Upper lobe of left lung (tissue), 4 donors: ENCODE measurements at regions not wholly inside any gene's neighbourhood (a gene's known extent, or its start where the extent isn't known, plus 50 kb on each side); places are given as distances from the start of the nearest gene placed in this dataset.

Source experiments
- CTCF ChIP-seq, 6 experiments: fragments of 450-650 bp in 4 of 6; fragments of 200-600 bp in 2 of 6; sonication (generic) in 2 of 6; IDR thresholded peaks; one replicate each; pipeline ENCODE4 v1.5.1; 2016 to 2019; ENCODE audit warnings: antibody characterized with exemption in 6 of 6
- EP300 ChIP-seq, 4 donors: sonication (generic); formaldehyde crosslinking; IDR thresholded peaks; one replicate each; pipeline ENCODE4 v1.5.1; 2017; ENCODE audit warnings: antibody characterized with exemption in 4 of 4, control low read depth in 2 of 4
- POLR2A ChIP-seq, 4 donors: fragments of 450-650 bp; IDR thresholded peaks; one replicate each; pipeline ENCODE4 v1.5.1; 2016 to 2017; ENCODE audit warnings: antibody characterized with exemption in 4 of 4, mild to moderate bottlenecking in 2 of 4

- TF ChIP-seq CTCF (IDR thresholded peaks at IDR 0.05) (no peak), POLR2A (IDR thresholded peaks at IDR 0.05) (no peak), EP300 (IDR thresholded peaks at IDR 0.05) (no peak)
These were observed 550.1 kb downstream of the KCNJ18 start for GRCh38 chr17:22242472-22242871.
